ENCODE measurements at regions not wholly inside any gene's neighbourhood (a gene's known extent, or its start where the extent isn't known, plus 50 kb on each side); places are given as distances from the start of the nearest gene placed in this dataset.

- TF ChIP-seq, protein P1, sequence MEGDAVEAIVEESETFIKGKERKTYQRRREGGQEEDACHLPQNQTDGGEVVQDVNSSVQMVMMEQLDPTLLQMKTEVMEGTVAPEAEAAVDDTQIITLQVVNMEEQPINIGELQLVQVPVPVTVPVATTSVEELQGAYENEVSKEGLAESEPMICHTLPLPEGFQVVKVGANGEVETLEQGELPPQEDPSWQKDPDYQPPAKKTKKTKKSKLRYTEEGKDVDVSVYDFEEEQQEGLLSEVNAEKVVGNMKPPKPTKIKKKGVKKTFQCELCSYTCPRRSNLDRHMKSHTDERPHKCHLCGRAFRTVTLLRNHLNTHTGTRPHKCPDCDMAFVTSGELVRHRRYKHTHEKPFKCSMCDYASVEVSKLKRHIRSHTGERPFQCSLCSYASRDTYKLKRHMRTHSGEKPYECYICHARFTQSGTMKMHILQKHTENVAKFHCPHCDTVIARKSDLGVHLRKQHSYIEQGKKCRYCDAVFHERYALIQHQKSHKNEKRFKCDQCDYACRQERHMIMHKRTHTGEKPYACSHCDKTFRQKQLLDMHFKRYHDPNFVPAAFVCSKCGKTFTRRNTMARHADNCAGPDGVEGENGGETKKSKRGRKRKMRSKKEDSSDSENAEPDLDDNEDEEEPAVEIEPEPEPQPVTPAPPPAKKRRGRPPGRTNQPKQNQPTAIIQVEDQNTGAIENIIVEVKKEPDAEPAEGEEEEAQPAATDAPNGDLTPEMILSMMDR (IDR thresholded peaks at IDR 0.05) = no peak
- TF ChIP-seq POLR2A (IDR thresholded peaks at IDR 0.05) = no peak
Measured at GRCh38 chr4:32290102-32290501, 1569.9 kb downstream of the PCDH7 start.

Measured in adrenal gland (tissue), 5 donors.